SU-DHL-6 (cell line): ENCODE measurements at regions not wholly inside any gene's neighbourhood (a gene's known extent, or its start where the extent isn't known, plus 50 kb on each side); places are given as distances from the start of the nearest gene placed in this dataset.

Experiments used
- EZH2phosphoT487 ChIP-seq: fragments of 200-600 bp; sonication (generic), shearing (Covaris generic); conservative IDR thresholded peaks from 2 replicates; pipeline ENCODE4 v1.6.1; 2018; ENCODE audit warnings: mild to moderate bottlenecking, antibody characterized with exemption, low read length, moderate library complexity, mixed read lengths
- TF ChIP-seq, protein P1 (sequence below): fragments of 200-600 bp; sonication (generic); IDR thresholded peaks from one replicate; pipeline ENCODE4 v1.5.1; 2017; ENCODE audit warnings: antibody characterized with exemption, mild to moderate bottlenecking, low read length, moderate library complexity; ENCODE audit not compliant: insufficient read depth, poor library complexity, severe bottlenecking

DNA sequence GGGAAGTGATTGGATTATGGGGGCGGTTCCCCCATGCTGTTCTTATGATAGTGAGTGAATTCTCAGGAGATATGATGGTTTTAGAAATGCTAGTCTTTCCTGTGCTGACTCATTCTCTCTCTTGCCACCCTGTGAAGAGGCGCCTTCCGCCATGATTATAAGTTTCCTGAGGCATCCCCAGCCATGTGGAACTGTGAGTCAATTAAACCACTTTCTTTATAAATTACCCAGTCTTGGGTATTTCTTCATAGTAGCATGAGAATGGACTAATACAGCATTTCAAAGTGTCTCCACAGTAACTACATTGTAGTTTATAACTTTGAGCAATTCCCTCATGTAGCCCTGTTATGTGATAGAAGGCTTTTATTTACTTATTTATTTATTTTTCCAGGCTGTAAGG is 128.8 kb upstream of the CHRNA7 start:
- TF ChIP-seq, protein P1, sequence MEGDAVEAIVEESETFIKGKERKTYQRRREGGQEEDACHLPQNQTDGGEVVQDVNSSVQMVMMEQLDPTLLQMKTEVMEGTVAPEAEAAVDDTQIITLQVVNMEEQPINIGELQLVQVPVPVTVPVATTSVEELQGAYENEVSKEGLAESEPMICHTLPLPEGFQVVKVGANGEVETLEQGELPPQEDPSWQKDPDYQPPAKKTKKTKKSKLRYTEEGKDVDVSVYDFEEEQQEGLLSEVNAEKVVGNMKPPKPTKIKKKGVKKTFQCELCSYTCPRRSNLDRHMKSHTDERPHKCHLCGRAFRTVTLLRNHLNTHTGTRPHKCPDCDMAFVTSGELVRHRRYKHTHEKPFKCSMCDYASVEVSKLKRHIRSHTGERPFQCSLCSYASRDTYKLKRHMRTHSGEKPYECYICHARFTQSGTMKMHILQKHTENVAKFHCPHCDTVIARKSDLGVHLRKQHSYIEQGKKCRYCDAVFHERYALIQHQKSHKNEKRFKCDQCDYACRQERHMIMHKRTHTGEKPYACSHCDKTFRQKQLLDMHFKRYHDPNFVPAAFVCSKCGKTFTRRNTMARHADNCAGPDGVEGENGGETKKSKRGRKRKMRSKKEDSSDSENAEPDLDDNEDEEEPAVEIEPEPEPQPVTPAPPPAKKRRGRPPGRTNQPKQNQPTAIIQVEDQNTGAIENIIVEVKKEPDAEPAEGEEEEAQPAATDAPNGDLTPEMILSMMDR, result no peak
- no peak for TF ChIP-seq EZH2phosphoT487
